Right lobe of liver (tissue), 6 donors: ENCODE measurements at regions not wholly inside any gene's neighbourhood (a gene's known extent, or its start where the extent isn't known, plus 50 kb on each side); places are given as distances from the start of the nearest gene placed in this dataset.
"Not testable (repeated sequence)": the region's sequence is repeated elsewhere in the genome, so short reads cannot be mapped to it uniquely, and the experiment has no call there.

ENCODE experiments used
- ATAC-seq, 4 donors: fragments of 200-7000 bp; cut with Tn5 transposase; one replicate each; pipeline ENCODE4 v1.9.1; 2020; ENCODE audit warnings: mild to moderate bottlenecking in 4 of 4, moderate library complexity in 4 of 4
- DNase-seq, 3 donors: peaks; one replicate each; pipeline ENCODE4 v3.0.0-alpha.2; 2020
- H3K27ac ChIP-seq, 3 donors: fragments of 200-600 bp; one replicate each; pipeline ENCODE4 v1.8.0; 2022
- H3K27me3 ChIP-seq, 2 donors: fragments of 200-600 bp; one replicate each; pipeline ENCODE4 v1.8.0; 2022
- H3K36me3 ChIP-seq, 4 donors: fragments of 200-600 bp; sonication (generic) in 1 of 4; one replicate each; pipeline versions ENCODE4 v1.5.1 to v1.8.0; 2017 to 2022; ENCODE audit warnings: control low read depth in 1 of 4
- H3K4me1 ChIP-seq, 4 donors: fragments of 200-600 bp; sonication (generic) in 1 of 4; one replicate each; pipeline versions ENCODE4 v1.5.1 to v1.8.0; 2017 to 2022; ENCODE audit warnings: control low read depth in 1 of 4
- H3K4me3 ChIP-seq, 3 donors: fragments of 200-600 bp; one replicate each; pipeline ENCODE4 v1.8.0; 2022
- H3K9me3 ChIP-seq, 4 donors: fragments of 200-600 bp; sonication (generic) in 1 of 4; one replicate each; pipeline versions ENCODE4 v1.5.1 to v1.8.0; 2017 to 2022; ENCODE audit warnings: control low read depth in 1 of 4
- CTCF ChIP-seq, 4 donors: fragments of 200-600 bp in 3 of 4; fragments of 450-650 bp in 1 of 4; IDR thresholded peaks; one replicate each; pipeline versions ENCODE4 v1.5.1 to v1.8.0; 2016 to 2022; ENCODE audit warnings: antibody characterized with exemption in 4 of 4, mild to moderate bottlenecking in 2 of 4
- POLR2A ChIP-seq: fragments of 450-650 bp; IDR thresholded peaks from one replicate; pipeline ENCODE4 v1.6.1; 2017; ENCODE audit warnings: antibody characterized with exemption, mild to moderate bottlenecking
- WGBS: methylation state at CpG from one replicate; pipeline ENCODE4 v1.1.6; 2018; ENCODE audit warnings: low coverage, low lambda C conversion rate; ENCODE audit not compliant: insufficient coverage; ENCODE audit errors: missing lambda C conversion rate; 5-methylcytosine and 5-hydroxymethylcytosine counted together
- intact Hi-C, 2 donors: fragments of 100-400 bp; cut with DNase I; formaldehyde crosslinking; loops; one replicate each; pipeline versions ENCODE4 v1.11.2 to v1.14.1; 2022
- donor health status: DM: no; HTN: yes; CAD: no.
- donor health status: DM: no; HTN: no; CAD: no.
- donor health status: DM: no; HTN: no; CAD: no.
- donor health status: DM: no; HTN: yes; CAD: no.
- donor health status: DM: no; HTN: yes; CAD: no.

- intact Hi-C loops = no loop called here
- H3K36me3 ChIP-seq = no peaks in the 10 kb centered on the region
- no peak for DNase-seq
- no peaks in the 10 kb centered on the region for H3K9me3 ChIP-seq
- WGBS = 56% methylated on average over 1 of the region's 1 CpG
- H3K4me3 ChIP-seq = no peak overlapping the region
- TF ChIP-seq CTCF (IDR thresholded peaks at IDR 0.05) = no peak
- no peak for TF ChIP-seq POLR2A
- ATAC-seq = no peak
- H3K4me1 ChIP-seq = no peaks in the 10 kb centered on the region
- H3K27ac ChIP-seq = no peak overlapping the region
- no peaks in the 10 kb centered on the region for H3K27me3 ChIP-seq
These were observed 1066.0 kb upstream of the CELF2 start for GRCh38 chr10:9951481-9952257.

- Histone ChIP-seq H3K36me3 (no peaks in the 10 kb centered on the region), H3K27ac (no peak overlapping the region), H3K4me3 (no peak overlapping the region), H3K9me3 (no peaks in the 10 kb centered on the region), H3K27me3 (no peaks in the 10 kb centered on the region), H3K4me1 (no peaks in the 10 kb centered on the region)
- intact Hi-C loops = no loop called here
- TF ChIP-seq POLR2A (no peak), CTCF (IDR thresholded peaks at IDR 0.05) (no peak)
- DNase-seq = no peak
- no peak for ATAC-seq
- WGBS = 64% methylated on average over 1 of the region's 1 CpG
These were observed 1060.3 kb upstream of the CELF2 start for GRCh38 chr10:9957351-9957750.

DNA sequence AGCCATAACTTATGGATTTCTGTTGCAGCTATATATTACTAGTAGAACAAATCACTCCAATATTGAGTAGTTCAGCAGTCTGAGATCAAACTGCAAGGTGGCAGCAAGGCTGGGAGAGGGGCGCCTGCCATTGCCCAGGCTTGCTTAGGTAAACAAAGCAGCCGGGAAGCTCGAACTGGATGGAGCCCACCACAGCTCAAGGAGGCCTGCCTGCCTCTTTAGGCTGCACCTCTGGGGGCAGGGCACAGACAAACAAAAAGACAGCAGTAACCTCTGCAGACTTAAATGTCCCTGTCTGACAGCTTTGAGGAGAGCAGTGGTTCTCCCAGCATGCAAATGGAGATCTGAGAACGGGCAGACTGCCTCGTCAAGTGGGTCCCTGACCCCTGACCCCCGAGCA lies 1059.8 kb upstream of the CELF2 start:
- H3K9me3 ChIP-seq, H3K27me3 ChIP-seq, H3K4me1 ChIP-seq, H3K36me3 ChIP-seq, H3K4me3 ChIP-seq, H3K27ac ChIP-seq, DNase-seq, intact Hi-C loops, ATAC-seq: not testable (repeated sequence)
- WGBS = 28% methylated on average over 6 of the region's 6 CpGs

DNA sequence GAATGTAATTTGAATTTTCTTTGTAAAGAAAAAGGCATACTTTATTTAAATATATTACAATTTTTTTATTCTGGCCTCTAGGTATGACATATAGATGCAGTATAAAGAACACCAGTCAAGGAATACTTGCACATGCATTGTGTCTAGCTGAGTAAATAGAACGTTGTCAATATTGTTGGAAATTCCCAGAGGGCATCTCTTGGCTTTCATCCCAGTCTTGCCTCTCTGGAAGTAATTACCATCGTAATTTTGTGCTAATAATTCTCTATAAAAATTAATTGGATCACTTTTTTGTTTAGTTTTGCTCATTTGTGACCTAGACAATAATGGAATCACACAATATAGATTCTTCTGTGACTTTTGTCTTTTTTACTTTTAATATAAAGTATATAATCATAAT lies 1052.3 kb upstream of the CELF2 start:
- H3K36me3 ChIP-seq = no peaks in the 10 kb centered on the region
- H3K27ac ChIP-seq = no peak overlapping the region
- TF ChIP-seq POLR2A (no peak), CTCF (IDR thresholded peaks at IDR 0.05) (no peak)
- no peaks in the 10 kb centered on the region for H3K4me1 ChIP-seq
- intact Hi-C loops = no loop called here
- no peaks in the 10 kb centered on the region for H3K27me3 ChIP-seq
- DNase-seq = no peak
- WGBS = 25% methylated on average over 2 of the region's 2 CpGs
- no peaks in the 10 kb centered on the region for H3K9me3 ChIP-seq
- no peak for ATAC-seq
- H3K4me3 ChIP-seq = no peak overlapping the region

DNA sequence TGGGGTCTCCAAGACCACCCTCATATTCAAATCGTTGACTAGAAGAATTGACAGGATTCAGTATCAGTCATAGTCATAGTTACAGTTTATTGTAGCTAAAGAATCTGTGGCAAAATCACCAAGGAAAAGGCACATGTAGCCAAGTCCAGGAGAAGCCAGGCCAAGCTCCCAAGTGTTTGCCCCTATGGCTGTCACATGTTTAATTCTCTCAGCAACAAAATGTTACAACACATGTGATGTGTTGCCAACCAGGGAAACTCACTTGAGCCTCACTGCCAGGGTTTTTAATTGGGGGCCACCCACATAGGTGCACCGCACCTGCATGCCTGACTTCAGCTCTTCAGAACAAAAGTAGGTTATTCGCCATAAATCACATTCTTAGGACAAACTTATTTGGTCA lies 1030.9 kb upstream of the CELF2 start:
- ATAC-seq (no peak), DNase-seq (no peak)
- WGBS = 25% methylated on average over 3 of the region's 3 CpGs
- Histone ChIP-seq H3K4me3 (no peak overlapping the region), H3K27me3 (no peaks in the 10 kb centered on the region), H3K27ac (no peak overlapping the region), H3K36me3 (no peaks in the 10 kb centered on the region), H3K4me1 (no peaks in the 10 kb centered on the region), H3K9me3 (no peaks in the 10 kb centered on the region)
- no peak for TF ChIP-seq CTCF (IDR thresholded peaks at IDR 0.05)
- TF ChIP-seq POLR2A = no peak
- intact Hi-C loops = no loop called here
